GM12892 (cell line): ENCODE measurements at regions not wholly inside any gene's neighbourhood (a gene's known extent, or its start where the extent isn't known, plus 50 kb on each side); places are given as distances from the start of the nearest gene placed in this dataset.

Experiments used
- POLR2A ChIP-seq: IDR thresholded peaks from 2 replicates; pipeline ENCODE4 v1.6.1; 2011; ENCODE audit warnings: low read depth, low read length, control low read depth
- POLR2AphosphoS5 ChIP-seq: IDR thresholded peaks from 2 replicates; pipeline ENCODE4 v1.6.1; 2011; ENCODE audit warnings: low read depth, low read length, control low read depth
- TAF1 ChIP-seq: IDR thresholded peaks from 2 replicates; pipeline ENCODE4 v1.6.1; 2011; ENCODE audit warnings: low read depth, mild to moderate bottlenecking, control low read depth, low read length, borderline replicate concordance

DNA sequence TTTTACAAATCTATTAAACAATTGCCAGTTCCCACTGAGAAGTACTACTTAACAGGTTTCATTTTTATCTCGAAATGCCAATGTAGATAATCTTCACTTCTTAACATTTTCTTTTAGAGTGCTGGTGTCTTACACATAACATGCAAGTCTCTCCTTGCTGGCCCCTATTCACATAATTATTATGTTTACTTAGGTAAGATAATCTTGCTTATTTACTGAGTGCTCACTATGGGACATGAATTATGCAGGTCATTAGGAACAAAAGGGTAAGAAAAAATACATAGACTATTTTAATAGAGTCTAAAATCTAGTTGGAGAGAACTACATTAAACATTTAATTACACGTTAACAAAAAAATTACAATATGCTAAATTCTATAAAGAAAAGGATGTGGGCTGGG, 328.4 kb downstream of the PRR16 start:
- TF ChIP-seq POLR2A (no peak), POLR2AphosphoS5 (no peak), TAF1 (no peak)
